Testis (tissue), 2 donors: ENCODE measurements at regions not wholly inside any gene's neighbourhood (a gene's known extent, or its start where the extent isn't known, plus 50 kb on each side); places are given as distances from the start of the nearest gene placed in this dataset.
A peak's percentile ranks its signal among the peaks of the same experiment; 100 is the strongest.
"Not testable (repeated sequence)": the region's sequence is repeated elsewhere in the genome, so short reads cannot be mapped to it uniquely, and the experiment has no call there.

ENCODE experiments used
- DNase-seq: peaks from one replicate; pipeline ENCODE4 v3.0.0-alpha.2; 2019
- H3K27ac ChIP-seq, 2 donors: fragments of 200-600 bp; sonication (generic); one replicate each; pipeline ENCODE4 v1.5.1; 2019
- H3K27me3 ChIP-seq: fragments of 200-600 bp; sonication (generic); one replicate; pipeline ENCODE4 v1.5.1; 2019
- H3K36me3 ChIP-seq: fragments of 200-600 bp; sonication (generic); one replicate; pipeline ENCODE4 v1.5.1; 2017; ENCODE audit warnings: low read depth; ENCODE audit errors: missing control alignments
- H3K4me1 ChIP-seq: fragments of 200-600 bp; sonication (generic); one replicate; pipeline ENCODE4 v1.5.1; 2019
- H3K4me3 ChIP-seq, 2 donors: fragments of 200-600 bp; sonication (generic); one replicate each; pipeline ENCODE4 v1.5.1; 2017 to 2019
- H3K9me3 ChIP-seq: fragments of 200-600 bp; sonication (generic); one replicate; pipeline ENCODE4 v1.5.1; 2017
- CTCF ChIP-seq, 3 experiments: fragments of 450-650 bp in 2 of 3; fragments of 200-600 bp in 1 of 3; sonication (generic) in 1 of 3; IDR thresholded peaks; one replicate each; pipeline ENCODE4 v1.5.1; 2016 to 2019; ENCODE audit warnings: antibody characterized with exemption in 3 of 3, mild to moderate bottlenecking in 2 of 3, moderate library complexity in 1 of 3
- POLR2A ChIP-seq: fragments of 450-650 bp; IDR thresholded peaks from one replicate; pipeline ENCODE4 v1.6.1; 2017; ENCODE audit warnings: antibody characterized with exemption, mild to moderate bottlenecking, moderate library complexity
- WGBS, 2 donors: methylation state at CpG; one replicate each; pipeline ENCODE4 v1.1.5; 2018; 5-methylcytosine and 5-hydroxymethylcytosine counted together
- intact Hi-C: fragments of 100-400 bp; cut with DNase I; formaldehyde crosslinking; loops from one replicate; pipeline ENCODE4 v1.15.1; 2023; ENCODE audit warnings: low total_unique reads

DNA sequence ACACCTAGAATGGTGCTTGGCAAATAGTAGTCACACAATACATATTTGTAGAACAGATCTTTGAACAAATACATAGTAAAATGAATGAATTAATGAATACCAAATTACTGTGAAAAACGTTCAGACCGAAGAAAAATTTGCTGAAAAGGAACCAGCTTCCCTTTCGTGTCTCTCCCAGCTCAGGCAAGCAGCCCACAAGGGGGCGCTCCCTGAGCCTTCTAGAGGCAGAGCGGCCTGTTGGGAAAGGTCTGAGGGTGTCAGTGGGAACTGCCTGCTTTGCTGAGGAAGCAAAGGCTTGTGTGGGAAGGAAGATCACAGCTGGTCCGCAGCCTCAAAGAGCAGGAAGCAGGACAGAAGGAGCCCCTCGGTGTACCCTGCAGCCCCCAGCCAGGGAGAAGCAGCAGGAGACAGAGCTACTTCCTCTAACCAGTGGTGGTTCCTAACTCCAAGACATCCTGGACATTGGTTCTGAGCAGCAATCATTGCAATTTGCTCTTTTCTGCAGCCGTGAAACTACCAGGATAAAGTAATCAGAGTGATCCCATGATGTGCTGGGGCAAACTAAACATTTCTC lies 231.1 kb downstream of the ANKRD30B start:
- Histone ChIP-seq H3K9me3 (no peaks in the 10 kb centered on the region), H3K4me3 (no peak overlapping the region), H3K36me3 (no peaks in the 10 kb centered on the region), H3K27ac (no peak overlapping the region), H3K4me1 (no peaks in the 10 kb centered on the region), H3K27me3 (no peaks in the 10 kb centered on the region)
- intact Hi-C loops = no loop called here
- peak; percentile 74 for DNase-seq
- WGBS, 2 donors = 21 to 23% methylated on average over 8 of the region's 8 CpGs
- peak in 1 of 3 experiments; percentile 34 for TF ChIP-seq CTCF (IDR thresholded peaks at IDR 0.05)
- no peak for TF ChIP-seq POLR2A

GRCh38 chr18:14979875-14980274 lies 231.9 kb downstream of the ANKRD30B start:
- no peaks in the 10 kb centered on the region for H3K4me1 ChIP-seq
- DNase-seq = no peak
- no peak for TF ChIP-seq POLR2A
- TF ChIP-seq CTCF (IDR thresholded peaks at IDR 0.05) = no peak
- H3K4me3 ChIP-seq = no peak overlapping the region
- H3K36me3 ChIP-seq = no peaks in the 10 kb centered on the region
- no peak overlapping the region for H3K27ac ChIP-seq
- intact Hi-C loops = no loop called here
- whole genome bisulfite sequencing, 2 donors = 67 to 80% methylated on average over 3 of the region's 3 CpGs
- H3K9me3 ChIP-seq = no peaks in the 10 kb centered on the region
- H3K27me3 ChIP-seq = no peaks in the 10 kb centered on the region

GRCh38 chr18:14984531-14984930 lies 236.6 kb downstream of the ANKRD30B start:
- H3K4me3 ChIP-seq, H3K27me3 ChIP-seq, DNase-seq, H3K36me3 ChIP-seq, H3K4me1 ChIP-seq, H3K9me3 ChIP-seq, H3K27ac ChIP-seq, intact Hi-C loops: not testable (repeated sequence)
- 50 to 64% methylated on average over 2 of the region's 2 CpGs for WGBS, 2 donors

- H3K27ac ChIP-seq, H3K9me3 ChIP-seq, H3K4me1 ChIP-seq, H3K4me3 ChIP-seq, intact Hi-C loops, H3K27me3 ChIP-seq, DNase-seq, H3K36me3 ChIP-seq: not testable (repeated sequence)
- 54 to 80% methylated on average over 14 to 20 of the region's 20 CpGs for WGBS, 2 donors
Observed at GRCh38 chr18:14985291-14986013, 237.5 kb downstream of the ANKRD30B start.

DNA sequence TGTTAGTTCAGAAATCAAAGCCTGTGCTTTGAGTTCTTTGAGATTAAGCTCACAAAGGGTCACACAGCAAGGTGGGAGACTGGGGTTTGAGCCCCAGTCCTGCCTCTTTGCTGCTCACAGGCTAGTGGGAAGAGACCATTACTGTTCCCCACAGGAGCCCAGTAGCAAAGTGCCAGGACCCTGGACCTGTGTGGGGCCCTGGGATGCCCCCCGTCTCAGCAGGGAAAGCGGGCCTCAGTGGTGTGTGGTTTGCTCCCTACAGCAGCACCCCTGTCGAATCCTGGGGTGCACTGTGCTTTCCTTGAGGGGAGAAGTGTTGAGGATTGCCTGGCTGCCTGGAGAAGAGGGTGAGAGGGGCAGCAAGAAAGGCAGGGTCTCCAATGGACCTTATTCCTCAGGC lies 239.4 kb downstream of the ANKRD30B start:
- H3K4me1 ChIP-seq, DNase-seq, intact Hi-C loops, H3K27me3 ChIP-seq, H3K4me3 ChIP-seq, H3K36me3 ChIP-seq, H3K27ac ChIP-seq, H3K9me3 ChIP-seq: not testable (repeated sequence)
- WGBS, 2 donors = 75 to 88% methylated on average over 3 of the region's 3 CpGs

GRCh38 chr18:14987960-14988710 lies 240.2 kb downstream of the ANKRD30B start:
- H3K27me3 ChIP-seq, H3K9me3 ChIP-seq, intact Hi-C loops, DNase-seq, H3K4me3 ChIP-seq, H3K4me1 ChIP-seq, H3K36me3 ChIP-seq, H3K27ac ChIP-seq: not testable (repeated sequence)
- 60 to 90% methylated on average over 2 to 8 of the region's 8 CpGs for WGBS, 2 donors

DNA sequence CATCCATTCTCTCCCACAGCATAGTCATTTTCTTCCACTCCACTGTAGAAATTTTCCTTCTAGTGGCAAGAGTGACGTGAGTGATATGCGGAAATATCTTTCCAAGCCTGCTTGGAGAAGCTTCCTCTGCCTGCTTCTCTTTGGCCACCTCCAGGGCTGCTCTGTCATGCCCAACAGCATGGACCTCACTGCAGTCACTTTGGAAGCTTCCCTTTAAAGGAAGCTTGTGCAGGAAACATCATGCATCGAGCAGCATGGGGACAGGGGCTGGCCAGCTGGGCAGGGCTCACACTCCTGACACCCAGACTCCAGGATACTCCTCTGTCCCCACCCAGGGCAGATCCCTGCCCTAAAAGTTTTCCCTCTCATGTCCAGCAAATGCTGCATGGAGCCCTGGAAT lies 241.6 kb downstream of the ANKRD30B start:
- not testable (repeated sequence) for H3K4me3 ChIP-seq, DNase-seq

GRCh38 chr18:14991934-14992445 lies 244.0 kb downstream of the ANKRD30B start:
- H3K9me3 ChIP-seq, DNase-seq, H3K27ac ChIP-seq, intact Hi-C loops, H3K4me1 ChIP-seq, H3K4me3 ChIP-seq, H3K36me3 ChIP-seq, H3K27me3 ChIP-seq: not testable (repeated sequence)
- 83 to 100% methylated on average over 1 to 7 of the region's 7 CpGs for WGBS, 2 donors

More for the DNA sequence above, 241.6 kb downstream of the ANKRD30B start:
- intact Hi-C loops, H3K4me1 ChIP-seq, H3K27me3 ChIP-seq, H3K27ac ChIP-seq, H3K9me3 ChIP-seq, H3K36me3 ChIP-seq: not testable (repeated sequence)
- WGBS, 2 donors = 40 to 79% methylated on average over 3 of the region's 3 CpGs

GRCh38 chr18:14992758-14993157 lies 244.8 kb downstream of the ANKRD30B start:
- WGBS, 2 donors = 43 to 75% methylated on average over 1 to 2 of the region's 2 CpGs
- H3K36me3 ChIP-seq, intact Hi-C loops, H3K27ac ChIP-seq, DNase-seq, H3K9me3 ChIP-seq, H3K27me3 ChIP-seq, H3K4me1 ChIP-seq, H3K4me3 ChIP-seq: not testable (repeated sequence)

DNA sequence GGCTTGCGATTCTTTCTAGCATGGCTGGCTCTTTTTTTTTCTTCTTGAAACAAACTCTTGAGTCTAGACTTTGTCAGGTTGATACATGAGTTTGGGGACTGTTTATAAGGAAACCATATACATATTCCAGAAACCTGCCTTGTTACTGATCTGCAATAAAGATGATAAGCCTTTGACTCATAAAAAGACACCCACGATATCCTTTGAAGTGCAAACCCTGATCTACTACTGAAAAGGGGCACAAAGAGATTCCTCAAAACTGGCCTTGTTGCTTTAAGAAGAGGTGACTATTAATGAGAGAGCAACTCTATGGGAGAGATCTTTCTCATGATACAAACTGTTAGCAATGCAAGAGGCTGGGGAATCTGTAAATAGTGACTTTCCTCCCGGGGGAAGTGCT lies 247.1 kb downstream of the ANKRD30B start:
- H3K4me3 ChIP-seq, H3K27ac ChIP-seq, DNase-seq, H3K9me3 ChIP-seq, H3K4me1 ChIP-seq, H3K27me3 ChIP-seq, intact Hi-C loops, H3K36me3 ChIP-seq: not testable (repeated sequence)
- WGBS, 2 donors = 84% methylated on average over 3 of the region's 3 CpGs
